Naive thymus-derived CD8-positive, alpha-beta T cell (primary cell): ENCODE measurements at regions not wholly inside any gene's neighbourhood (a gene's known extent, or its start where the extent isn't known, plus 50 kb on each side); places are given as distances from the start of the nearest gene placed in this dataset.

Experiments
- ATAC-seq, 2 donors: fragments of 150-1000 bp; cut with Tn5 transposase in 1 of 2; sonication (Bioruptor Pico), chemical (Tn5 transposase) in 1 of 2; 1 replicate in 1 of 2; 2 replicates in 1 of 2; pipeline ENCODE4 v1.10.0; 2021; ENCODE audit warnings: mild to moderate bottlenecking in 2 of 2, moderate library complexity in 2 of 2
- POLR2A ChIA-PET: fragments of 350-600 bp; sonication (Branson Sonifier 250); formaldehyde crosslinking; loops from one replicate; lab custom pipeline; 2021; ENCODE audit warnings: antibody characterized with exemption; lab: Charles Lee
- DNase-seq, 10 donors: peaks; one replicate each; pipeline versions ENCODE4 v3.0.0 to v3.0.0-alpha.2; 2020 to 2022
- H3K27ac Mint-ChIP-seq, 10 donors: one replicate each; pipeline ENCODE4 v1.8.0; 2020 to 2022; ENCODE audit warnings: mild to moderate bottlenecking in 10 of 10, mixed read lengths in 10 of 10, moderate library complexity in 4 of 10, inconsistent platforms in 1 of 10
- H3K27me3 Mint-ChIP-seq, 5 donors: one replicate each; pipeline ENCODE4 v1.8.0; 2021 to 2022; ENCODE audit warnings: mixed read lengths in 5 of 5
- H3K36me3 Mint-ChIP-seq, 3 donors: one replicate each; pipeline ENCODE4 v1.8.0; 2020 to 2022; ENCODE audit warnings: mixed read lengths in 3 of 3, mild to moderate bottlenecking in 2 of 3, inconsistent platforms in 1 of 3
- H3K4me1 Mint-ChIP-seq, 4 donors: one replicate each; pipeline ENCODE4 v1.8.0; 2021 to 2022; ENCODE audit warnings: mixed read lengths in 4 of 4
- H3K4me3 Mint-ChIP-seq, 10 donors: one replicate each; pipeline ENCODE4 v1.8.0; 2020 to 2022; ENCODE audit warnings: mild to moderate bottlenecking in 10 of 10, mixed read lengths in 10 of 10, moderate library complexity in 6 of 10, inconsistent platforms in 1 of 10
- H3K9me3 Mint-ChIP-seq, 9 donors: one replicate each; pipeline ENCODE4 v1.8.0; 2020 to 2022; ENCODE audit warnings: mixed read lengths in 9 of 9, mild to moderate bottlenecking in 3 of 9, inconsistent platforms in 1 of 9, moderate library complexity in 1 of 9

- POLR2A ChIA-PET: no interaction called here
- no peaks in the 10 kb centered on the region for H3K27me3 Mint-ChIP-seq
- no peak overlapping the region for H3K4me3 Mint-ChIP-seq
- no peak for ATAC-seq
- peaks cover 0 to 14% (median 2%) of the 10 kb centered on the region in 4 donors for H3K4me1 Mint-ChIP-seq
- H3K36me3 Mint-ChIP-seq: peaks cover 8 to 35% (median 34%) of the 10 kb centered on the region in 3 donors
- peaks cover 7 to 68% (median 30%) of the 10 kb centered on the region in 9 donors for H3K9me3 Mint-ChIP-seq
- no peak overlapping the region for H3K27ac Mint-ChIP-seq
- DNase-seq: no peak
These were observed 126.8 kb upstream of the SUCLG2 start for GRCh38 chr3:67781218-67781617.

GRCh38 chr3:67774676-67775075, 120.3 kb upstream of the SUCLG2 start:
- DNase-seq (no peak), ATAC-seq (no peak)
- Mint-ChIP-seq H3K27me3 (peaks cover 0 to 3% (median 0%) of the 10 kb centered on the region in 5 donors), H3K27ac (no peak overlapping the region), H3K36me3 (peaks cover 3 to 25% (median 16%) of the 10 kb centered on the region in 3 donors), H3K4me1 (peaks cover 0 to 5% (median 3%) of the 10 kb centered on the region in 4 donors), H3K9me3 (peaks cover 0 to 46% (median 12%) of the 10 kb centered on the region in 9 donors), H3K4me3 (no peak overlapping the region)
- POLR2A ChIA-PET: no interaction called here

- H3K27ac Mint-ChIP-seq: no peak overlapping the region
- H3K9me3 Mint-ChIP-seq: peaks cover 8 to 50% (median 34%) of the 10 kb centered on the region in 9 donors
- POLR2A ChIA-PET: no interaction called here
- DNase-seq: no peak
- H3K4me3 Mint-ChIP-seq: no peak overlapping the region
- ATAC-seq: no peak
- peaks cover 0 to 53% (median 35%) of the 10 kb centered on the region in 3 donors for H3K36me3 Mint-ChIP-seq
- H3K27me3 Mint-ChIP-seq: no peaks in the 10 kb centered on the region
- H3K4me1 Mint-ChIP-seq: peaks cover 0 to 8% (median under 1%) of the 10 kb centered on the region in 4 donors
These were observed 111.2 kb upstream of the SUCLG2 start for GRCh38 chr3:67765575-67765974.

- Mint-ChIP-seq H3K27me3 (peaks cover 0 to 3% (median 0%) of the 10 kb centered on the region in 5 donors), H3K4me3 (no peak overlapping the region), H3K9me3 (peaks cover 6 to 36% (median 21%) of the 10 kb centered on the region in 9 donors), H3K27ac (peak overlapping the region in 5 of 10 donors; percentile 11 to 76 (median 33)), H3K36me3 (peaks cover 5 to 49% (median 22%) of the 10 kb centered on the region in 3 donors), H3K4me1 (peaks cover 11 to 35% (median 26%) of the 10 kb centered on the region in 4 donors)
- DNase-seq: no peak
- no peak for ATAC-seq
- POLR2A ChIA-PET: no interaction called here
These were observed 90.9 kb upstream of the SUCLG2 start for GRCh38 chr3:67745296-67745695.

DNA sequence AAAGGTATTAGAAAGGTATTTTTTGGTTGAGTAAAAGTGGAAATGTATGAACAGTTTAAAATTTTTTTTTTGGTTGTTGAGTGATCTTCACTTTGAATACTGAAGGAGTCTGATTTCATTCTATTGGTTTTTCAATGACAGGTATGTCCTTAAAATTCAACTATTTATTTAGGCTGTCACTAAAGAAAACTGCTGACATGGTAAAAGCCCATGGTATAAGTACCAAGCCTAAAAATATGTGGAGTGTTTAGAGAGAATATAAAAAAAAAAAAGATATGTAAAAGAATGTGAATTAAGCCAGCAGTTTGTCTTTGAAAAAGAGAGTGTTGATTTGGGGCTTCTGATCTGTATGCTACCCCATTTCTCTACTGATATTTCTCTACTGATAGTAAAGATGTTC, 90.3 kb upstream of the SUCLG2 start:
- DNase-seq (no peak), ATAC-seq (no peak)
- H3K27ac Mint-ChIP-seq: peak overlapping the region in 3 of 10 donors; percentile 35 to 76 (median 69)
- no peak overlapping the region for H3K4me3 Mint-ChIP-seq
- POLR2A ChIA-PET: interaction anchor here (0.6 kb wide), 1 partner anchor 11 kb away, joined by 7 read pairs; no protein-coding TSS in a partner anchor
- peaks cover 5 to 45% (median 23%) of the 10 kb centered on the region in 3 donors for H3K36me3 Mint-ChIP-seq
- H3K4me1 Mint-ChIP-seq: peaks cover 16 to 41% (median 31%) of the 10 kb centered on the region in 4 donors
- H3K27me3 Mint-ChIP-seq: peaks cover 0 to 3% (median 0%) of the 10 kb centered on the region in 5 donors
- H3K9me3 Mint-ChIP-seq: peaks cover 6 to 32% (median 23%) of the 10 kb centered on the region in 9 donors

GRCh38 chr3:67739851-67740250, 85.4 kb upstream of the SUCLG2 start:
- Mint-ChIP-seq H3K36me3 (peaks cover 5 to 41% (median 22%) of the 10 kb centered on the region in 3 donors), H3K27ac (peak overlapping the region; percentile 76 to 98 (median 96)), H3K27me3 (peaks cover 0 to 5% (median 0%) of the 10 kb centered on the region in 5 donors), H3K9me3 (peaks cover 8 to 40% (median 25%) of the 10 kb centered on the region in 9 donors), H3K4me1 (peaks cover 42 to 78% (median 70%) of the 10 kb centered on the region in 4 donors), H3K4me3 (peak overlapping the region in 4 of 10 donors; percentile 0 to 49 (median 28))
- no peak for ATAC-seq
- POLR2A ChIA-PET: interaction anchor here (7.7 kb wide), 1 partner anchor 85 kb away, joined by 105 read pairs; the partner anchor contains the start of gene SUCLG2
- no peak for DNase-seq

DNA sequence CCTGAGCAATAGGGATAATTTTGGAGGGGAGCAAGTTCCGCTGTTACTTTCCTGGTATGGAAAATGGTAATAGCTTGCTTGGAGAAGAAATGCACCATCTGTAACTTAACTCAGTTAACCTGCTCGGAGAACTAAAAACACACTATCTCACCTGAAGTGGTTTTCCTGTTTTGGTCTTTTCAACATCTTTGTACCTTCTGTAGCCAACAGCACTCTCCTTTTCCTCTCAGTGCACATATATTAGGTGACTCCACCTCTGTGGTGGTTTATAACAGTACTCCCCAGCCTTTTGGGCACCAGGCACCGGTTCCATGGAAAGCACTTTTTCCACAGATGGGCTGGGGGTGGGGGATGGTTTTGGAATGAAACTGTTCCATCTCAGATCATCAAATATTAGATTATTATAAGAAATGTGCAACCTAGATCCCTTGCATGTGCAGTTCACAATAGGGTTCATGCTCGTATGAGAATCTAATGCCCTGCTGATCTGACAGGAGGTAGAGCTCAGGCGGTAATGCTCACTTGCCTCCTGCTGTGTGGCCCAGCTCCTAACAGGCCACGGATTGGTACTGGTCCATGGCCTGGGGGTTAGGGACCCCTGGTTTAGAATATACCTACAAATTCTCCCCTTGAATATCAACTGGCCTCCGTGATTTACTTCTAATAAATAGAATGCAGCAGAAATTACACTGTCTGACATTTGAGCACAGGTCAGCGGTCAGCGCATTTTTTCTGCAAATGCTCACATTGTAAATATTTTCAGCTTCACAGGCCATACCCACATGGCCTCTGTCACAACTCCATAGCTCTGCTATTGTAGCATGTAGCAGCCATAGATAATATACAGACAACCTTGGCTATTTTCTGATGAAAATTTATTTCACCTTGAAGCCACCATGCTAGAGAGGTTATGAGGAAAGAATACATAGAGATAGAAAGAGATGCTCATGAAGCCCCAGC, 83.8 kb upstream of the SUCLG2 start:
- Mint-ChIP-seq H3K27ac (peak overlapping the region; percentile 85 to 98 (median 96)), H3K27me3 (peaks cover 0 to 3% (median 0%) of the 10 kb centered on the region in 5 donors), H3K36me3 (peaks cover 5 to 42% (median 26%) of the 10 kb centered on the region in 3 donors), H3K9me3 (peaks cover 9 to 49% (median 25%) of the 10 kb centered on the region in 9 donors), H3K4me3 (peak overlapping the region; percentile 33 to 87 (median 74)), H3K4me1 (peaks cover 46 to 83% (median 66%) of the 10 kb centered on the region in 4 donors)
- POLR2A ChIA-PET: interaction anchor here (0.6 to 7.7 kb wide), 9 partner anchors 12 to 92 kb away, joined by 3 to 105 read pairs (median 3); partner anchors contain the start of gene SUCLG2
- ATAC-seq (peak; percentile 91 to 95), DNase-seq (peak in 4 of 10 donors; percentile 2 to 57 (median 45))

DNA sequence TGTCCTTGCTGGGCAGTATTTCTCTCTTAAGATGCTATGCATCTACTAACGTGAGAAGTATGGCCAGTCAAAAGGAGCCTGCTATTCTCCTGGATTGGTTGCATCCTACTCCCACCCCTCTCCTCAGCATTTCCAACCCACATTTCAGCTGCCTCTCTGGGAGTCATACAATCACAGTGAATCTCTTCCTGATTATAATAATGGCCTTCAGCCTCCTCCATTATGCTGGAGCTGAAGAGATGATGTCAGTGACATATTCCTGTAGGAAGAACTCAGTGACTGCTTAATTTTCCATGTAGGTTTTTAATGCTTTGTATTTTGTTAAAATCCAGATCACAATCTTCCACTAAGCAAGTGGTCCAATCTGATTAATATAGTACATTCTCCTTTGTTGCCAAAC, 82.7 kb upstream of the SUCLG2 start:
- Mint-ChIP-seq H3K9me3 (peaks cover 5 to 41% (median 16%) of the 10 kb centered on the region in 9 donors), H3K36me3 (peaks cover 2 to 37% (median 22%) of the 10 kb centered on the region in 3 donors), H3K4me1 (peaks cover 44 to 77% (median 62%) of the 10 kb centered on the region in 4 donors), H3K27me3 (peaks cover 0 to 2% (median 0%) of the 10 kb centered on the region in 5 donors), H3K4me3 (peak overlapping the region in 9 of 10 donors; percentile 57 to 87 (median 74)), H3K27ac (peak overlapping the region; percentile 85 to 98 (median 96))
- POLR2A ChIA-PET: interaction anchor here (0.5 to 7.7 kb wide), 6 partner anchors 11 to 739 kb away, joined by 3 to 105 read pairs (median 3); partner anchors contain the start of genes KBTBD8 and SUCLG2
- DNase-seq (no peak), ATAC-seq (no peak)

DNA sequence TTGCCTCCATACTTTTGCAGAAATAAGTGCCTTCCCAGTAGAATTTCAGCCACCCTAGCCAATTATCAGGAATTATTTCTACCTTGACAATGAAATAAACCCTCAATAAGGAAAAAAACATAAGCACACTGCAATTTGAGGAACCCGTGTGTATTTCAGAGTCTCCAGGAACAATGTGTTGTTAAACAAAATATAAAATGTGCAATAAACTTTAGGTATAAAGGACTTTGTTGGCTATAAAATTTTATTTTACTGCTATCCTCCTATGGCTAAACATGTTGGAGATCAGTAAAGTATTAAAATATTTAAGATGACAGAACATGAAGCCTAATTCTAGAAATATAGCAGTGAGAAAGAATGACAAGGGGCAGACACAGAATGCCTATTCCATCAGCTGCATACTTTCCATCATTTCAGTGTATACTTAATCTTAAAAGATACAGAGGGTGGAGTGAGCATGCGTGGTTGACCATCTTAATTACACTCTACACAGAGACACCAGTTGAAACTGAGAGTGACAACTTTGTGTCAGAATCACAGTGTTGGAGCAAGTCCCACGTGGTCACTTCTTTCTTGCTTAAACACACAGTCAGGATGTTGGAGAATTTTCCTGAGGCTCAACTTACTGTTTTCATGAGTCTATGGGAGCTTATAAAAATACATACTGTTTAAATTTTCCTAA, 79.0 kb upstream of the SUCLG2 start:
- peaks cover 28 to 48% (median 36%) of the 10 kb centered on the region in 4 donors for H3K4me1 Mint-ChIP-seq
- POLR2A ChIA-PET: interaction anchor here (1.6 kb wide), 1 partner anchor 79 kb away, joined by 5 read pairs; the partner anchor contains the start of gene SUCLG2
- H3K36me3 Mint-ChIP-seq: peaks cover 0 to 26% (median 10%) of the 10 kb centered on the region in 3 donors
- no peak for DNase-seq
- no peak for ATAC-seq
- no peak overlapping the region for H3K4me3 Mint-ChIP-seq
- H3K27me3 Mint-ChIP-seq: no peaks in the 10 kb centered on the region
- no peak overlapping the region for H3K27ac Mint-ChIP-seq
- peaks cover 0 to 27% (median 7%) of the 10 kb centered on the region in 9 donors for H3K9me3 Mint-ChIP-seq

DNA sequence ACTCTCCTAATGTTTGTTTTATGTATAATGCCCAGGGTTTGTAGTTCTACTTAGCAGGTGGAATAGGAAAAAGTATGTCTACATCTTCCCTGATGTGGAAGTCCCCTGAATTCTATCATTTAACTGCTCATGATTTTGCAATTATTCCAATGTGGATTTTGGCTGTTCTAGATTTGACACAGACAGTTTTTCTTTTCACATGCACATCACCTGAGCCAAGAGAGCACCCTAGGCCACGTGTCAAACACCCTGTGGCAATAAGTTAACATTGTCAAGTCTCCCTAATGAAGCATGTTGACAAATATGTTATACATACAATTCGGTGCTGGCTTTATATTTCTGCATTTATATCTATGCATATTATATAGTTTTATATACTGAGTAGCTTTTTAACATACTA, 70.0 kb upstream of the SUCLG2 start:
- no peak overlapping the region for H3K4me3 Mint-ChIP-seq
- peaks cover 2 to 29% (median 20%) of the 10 kb centered on the region in 4 donors for H3K4me1 Mint-ChIP-seq
- H3K27me3 Mint-ChIP-seq: no peaks in the 10 kb centered on the region
- H3K27ac Mint-ChIP-seq: no peak overlapping the region
- peaks cover 5 to 24% (median 24%) of the 10 kb centered on the region in 3 donors for H3K36me3 Mint-ChIP-seq
- ATAC-seq (no peak), DNase-seq (no peak)
- H3K9me3 Mint-ChIP-seq: peaks cover 0 to 30% (median 10%) of the 10 kb centered on the region in 9 donors
- POLR2A ChIA-PET: no interaction called here

GRCh38 chr3:67723863-67724262, 69.5 kb upstream of the SUCLG2 start:
- H3K27ac Mint-ChIP-seq: peak overlapping the region in 1 of 10 donors; percentile 19
- POLR2A ChIA-PET: interaction anchor here (1.1 kb wide), 1 partner anchor 64 kb away, joined by 3 read pairs; no protein-coding TSS in a partner anchor

More at GRCh38 chr3:67723863-67724262, 69.5 kb upstream of the SUCLG2 start:
- Mint-ChIP-seq H3K4me3 (no peak overlapping the region), H3K4me1 (peaks cover 2 to 29% (median 21%) of the 10 kb centered on the region in 4 donors), H3K27me3 (no peaks in the 10 kb centered on the region), H3K36me3 (peaks cover 5 to 24% (median 24%) of the 10 kb centered on the region in 3 donors), H3K9me3 (peaks cover 0 to 30% (median 10%) of the 10 kb centered on the region in 9 donors)
- DNase-seq (no peak), ATAC-seq (no peak)
